Kasumi-1 (cell line): ENCODE measurements at regions not wholly inside any gene's neighbourhood (a gene's known extent, or its start where the extent isn't known, plus 50 kb on each side); places are given as distances from the start of the nearest gene placed in this dataset.

Experiments used
- DNase-seq, 2 experiments: peaks; one replicate each; lab custom pipeline; 2025; lab: John Stamatoyannopoulos, UW

- no peak for DNase-seq
Measured at GRCh38 chr2:147502711-147503290, 342.0 kb upstream of the ACVR2A start.

GRCh38 chr2:147501968-147502367 is 342.9 kb upstream of the ACVR2A start:
- DNase-seq, result no peak

GRCh38 chr2:147500819-147501395 is 343.9 kb upstream of the ACVR2A start:
- no peak for DNase-seq

- peak; percentile 76 to 85 for DNase-seq
Measured at GRCh38 chr2:147500229-147500628, 344.6 kb upstream of the ACVR2A start.

GRCh38 chr2:147499785-147500184 is 345.0 kb upstream of the ACVR2A start:
- DNase-seq, result no peak

DNA sequence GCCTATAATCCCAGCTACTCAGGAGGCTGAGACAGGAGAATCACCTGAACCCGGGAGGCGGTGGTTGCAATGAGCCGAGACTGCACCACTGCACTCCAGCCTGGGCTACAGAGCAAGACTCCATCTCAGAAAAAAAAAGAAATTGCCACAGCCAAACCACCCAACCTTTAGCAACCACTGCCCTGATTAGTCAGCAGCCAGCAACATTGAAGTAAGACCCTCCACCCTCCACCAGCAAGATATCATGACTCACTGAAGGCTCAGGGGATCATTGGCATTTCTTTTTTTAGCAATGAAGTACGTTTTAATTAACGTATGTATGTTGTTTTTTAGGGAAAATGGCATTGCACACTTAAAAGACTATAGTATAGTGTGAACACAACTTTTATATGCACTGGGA is 349.1 kb upstream of the ACVR2A start:
- DNase-seq, result no peak

GRCh38 chr2:147492471-147492870 is 352.4 kb upstream of the ACVR2A start:
- DNase-seq, result no peak

DNA sequence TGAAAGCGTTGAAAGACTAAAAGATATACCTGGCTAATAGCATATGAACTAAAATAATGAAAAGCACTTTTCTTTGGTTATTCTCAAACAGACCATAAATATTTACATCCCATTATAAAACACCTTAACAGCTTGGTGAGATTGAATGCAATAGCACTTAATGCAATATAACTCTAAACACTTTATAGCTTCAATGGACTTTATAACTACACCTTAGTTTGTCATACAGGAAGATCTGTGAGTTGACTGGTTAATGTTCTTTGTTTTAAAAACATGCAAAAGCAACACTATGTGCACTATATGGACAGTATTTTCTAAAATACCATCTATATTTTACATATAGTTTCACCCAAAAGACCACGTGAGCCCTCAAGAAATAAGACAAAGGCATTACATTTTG is 353.3 kb upstream of the ACVR2A start:
- DNase-seq, result no peak

- no peak for DNase-seq
Measured at GRCh38 chr2:147490401-147491261, 354.2 kb upstream of the ACVR2A start.

- no peak for DNase-seq
Measured at GRCh38 chr2:147488472-147488871, 356.4 kb upstream of the ACVR2A start.

DNA sequence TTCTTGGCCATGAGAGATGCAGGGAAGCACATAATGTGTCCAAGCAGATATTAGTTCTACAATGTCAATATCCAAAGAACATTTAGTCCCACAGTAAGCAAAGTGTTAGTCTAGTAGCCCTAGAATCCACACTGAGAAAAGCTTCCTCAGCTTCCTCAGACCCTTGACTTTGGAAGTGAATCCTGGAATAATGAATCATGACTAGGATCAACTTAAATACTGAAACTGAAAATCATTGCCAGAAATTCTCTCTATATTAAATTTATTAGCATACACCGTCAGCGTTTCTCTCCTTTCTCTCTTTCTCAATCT is 356.9 kb upstream of the ACVR2A start:
- DNase-seq, result no peak

DNA sequence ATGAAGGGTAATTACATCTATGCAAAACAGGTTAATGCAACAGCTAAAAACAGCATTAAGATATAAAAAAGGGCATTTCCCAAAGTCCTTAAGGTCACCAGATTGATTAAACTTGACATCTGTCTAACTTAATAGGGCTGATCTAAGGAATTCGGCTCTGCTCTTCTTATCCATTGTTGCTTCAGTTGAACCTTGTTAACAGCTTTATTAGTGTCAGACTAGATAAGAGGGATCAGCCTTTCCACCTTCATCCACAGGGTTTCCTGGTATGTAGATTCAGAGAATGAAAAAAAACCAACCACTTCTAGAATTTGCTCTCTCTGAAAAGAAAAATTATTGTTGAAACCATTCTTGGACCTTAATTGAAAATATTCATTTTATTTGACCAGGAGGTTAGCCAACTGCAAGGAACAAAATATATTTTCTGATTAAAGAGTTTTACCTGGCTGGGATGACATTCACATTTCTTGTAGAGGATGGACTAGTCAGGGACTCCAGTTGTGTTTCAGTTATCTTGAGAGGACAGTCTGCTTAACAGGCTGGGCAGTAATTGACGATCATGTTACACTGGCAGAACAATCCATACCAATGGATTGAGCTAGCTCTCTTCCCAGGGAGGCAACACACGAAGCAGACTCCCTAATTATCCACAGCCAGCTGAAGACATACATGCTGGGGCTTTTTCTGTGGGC is 357.4 kb upstream of the ACVR2A start:
- DNase-seq, result no peak

GRCh38 chr2:147485210-147485851 is 359.5 kb upstream of the ACVR2A start:
- DNase-seq, result peak; percentile 8 to 24

DNA sequence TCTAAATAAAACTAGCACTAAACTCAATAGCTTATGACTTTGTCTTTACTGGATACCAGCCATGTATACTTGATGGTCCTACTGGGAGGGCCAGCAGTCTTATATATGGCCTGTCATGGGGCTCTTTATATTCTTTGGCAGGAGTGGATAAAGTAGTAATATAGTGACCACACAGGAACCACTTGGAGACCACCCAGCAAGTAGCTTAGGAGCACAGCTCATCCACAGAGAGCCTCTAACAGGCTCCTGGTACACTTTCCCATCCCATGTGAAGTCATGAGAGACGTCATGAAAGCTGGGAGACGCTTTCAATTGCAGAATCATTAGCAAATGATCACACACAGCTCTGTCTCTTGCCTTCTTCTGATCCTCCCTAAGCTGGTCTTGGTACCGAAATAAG is 360.9 kb upstream of the ACVR2A start:
- no peak for DNase-seq

- no peak for DNase-seq
Measured at GRCh38 chr2:147482916-147483669, 361.7 kb upstream of the ACVR2A start.

DNA sequence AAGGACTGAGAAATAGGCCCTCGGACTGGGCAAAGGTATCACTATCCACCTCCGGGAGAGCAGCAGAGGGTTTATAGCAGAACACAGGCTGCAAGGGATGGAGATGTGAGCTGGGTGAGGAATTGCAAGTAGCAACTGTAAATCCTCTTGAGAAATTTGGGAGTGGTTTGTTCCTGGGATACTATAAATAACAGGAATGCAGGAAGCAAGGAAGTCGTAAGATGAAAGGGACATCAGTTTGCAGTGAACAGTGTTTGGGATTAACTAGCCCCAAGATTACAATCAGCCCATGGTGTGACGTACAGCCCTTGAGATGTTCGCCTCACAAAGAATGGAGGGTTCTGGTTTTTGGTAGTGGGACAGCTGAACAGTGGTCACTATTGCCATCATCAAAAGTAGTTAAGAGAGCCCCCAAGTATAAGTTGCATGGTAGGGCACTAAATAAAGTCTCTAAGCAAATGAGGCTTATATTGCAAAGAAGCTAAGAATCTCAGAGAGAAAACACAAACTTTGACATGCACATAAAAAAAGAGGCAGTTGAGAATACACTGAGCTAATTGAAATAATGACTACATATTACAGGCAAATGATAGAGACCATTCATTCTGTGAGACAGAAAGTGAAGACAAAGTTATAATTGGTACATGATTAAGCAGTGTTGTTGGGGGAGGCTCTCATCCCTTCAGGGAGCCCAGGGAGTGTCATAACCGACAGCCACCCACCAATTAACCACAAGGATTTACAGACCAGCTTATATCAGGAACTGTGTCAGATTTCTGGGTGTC is 362.5 kb upstream of the ACVR2A start:
- DNase-seq, result no peak

DNA sequence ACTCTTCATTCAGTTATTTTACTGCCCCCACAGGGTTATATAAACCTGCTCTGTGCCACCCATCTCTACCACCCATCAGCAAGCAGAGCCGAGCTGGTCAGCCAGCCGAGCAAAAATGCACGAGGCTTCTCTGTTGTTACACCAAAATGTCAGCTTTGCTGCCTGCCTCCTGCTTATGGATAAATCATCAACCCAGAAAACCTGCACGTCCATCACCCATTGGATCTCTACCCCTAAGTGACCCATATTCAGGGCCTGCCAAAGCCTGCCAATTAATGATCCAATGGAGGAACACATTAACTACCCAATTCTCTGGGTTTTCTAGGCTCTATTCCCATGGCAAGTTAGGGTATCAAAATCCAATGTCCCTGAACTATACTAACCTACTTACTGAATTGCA is 365.5 kb upstream of the ACVR2A start:
- no peak for DNase-seq

DNA sequence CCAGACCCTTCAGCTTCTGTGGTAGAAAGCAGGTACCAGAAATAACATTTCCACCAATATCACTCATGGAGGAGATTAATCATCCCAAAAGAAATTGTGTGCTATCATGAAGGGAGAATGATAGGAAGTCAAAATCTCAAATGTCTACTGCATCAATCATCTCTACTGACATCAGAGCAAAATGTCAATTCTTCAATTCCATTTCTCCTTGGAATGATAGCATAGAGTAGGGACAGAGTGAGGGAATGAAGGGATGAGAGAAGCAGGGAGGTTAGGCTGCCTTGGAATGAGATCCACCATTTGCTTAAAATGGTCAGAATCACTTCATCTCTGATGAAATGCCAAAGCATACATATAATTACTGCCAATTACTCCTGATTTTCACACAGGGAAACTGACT is 371.8 kb upstream of the ACVR2A start:
- no peak for DNase-seq

DNA sequence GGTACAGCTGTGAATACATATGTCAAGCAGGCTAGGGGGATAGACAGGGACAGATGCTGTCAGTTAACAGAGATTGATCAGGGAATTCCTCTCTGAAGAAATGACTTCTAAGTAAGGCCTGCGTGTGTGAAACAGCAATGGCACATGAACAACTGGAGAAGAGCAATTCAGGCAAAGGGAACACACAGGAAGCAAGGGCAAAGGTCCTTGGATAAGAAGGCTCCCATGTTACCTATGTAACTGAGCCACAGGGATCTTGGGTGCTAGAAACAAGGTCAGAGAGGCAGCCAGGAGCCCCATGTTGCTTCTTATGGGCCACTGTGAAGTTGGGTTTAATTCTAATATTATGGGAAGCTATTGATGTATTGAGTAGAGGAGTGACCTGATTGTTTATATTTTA is 373.7 kb upstream of the ACVR2A start:
- DNase-seq, result no peak

DNA sequence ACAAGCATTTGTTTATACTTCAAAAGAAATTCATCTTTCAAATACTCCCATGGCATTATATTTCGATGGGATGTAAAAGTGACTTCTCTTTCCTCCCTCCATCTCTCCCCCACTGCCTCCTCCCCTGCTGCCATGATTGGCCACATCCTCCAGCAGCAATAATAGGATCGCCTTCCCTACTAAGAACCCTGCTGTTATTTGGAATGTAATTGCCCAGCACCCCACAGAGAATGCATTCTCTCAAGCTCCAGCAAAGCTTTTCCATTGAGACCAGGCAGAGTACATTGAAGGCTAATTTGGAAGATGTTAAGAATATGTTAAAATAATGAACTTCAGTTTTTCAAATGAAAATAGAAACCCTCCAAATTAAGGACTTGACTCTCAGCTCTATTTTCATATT is 375.4 kb upstream of the ACVR2A start:
- DNase-seq, result no peak

GRCh38 chr2:147468963-147469362 is 375.9 kb upstream of the ACVR2A start:
- no peak for DNase-seq
